Lung (tissue), 11 donors: ENCODE measurements at regions not wholly inside any gene's neighbourhood (a gene's known extent, or its start where the extent isn't known, plus 50 kb on each side); places are given as distances from the start of the nearest gene placed in this dataset.

Experiments
- ATAC-seq: fragments of 200-7000 bp; cut with Tn5 transposase; one replicate; pipeline ENCODE4 v1.9.1; 2020; ENCODE audit warnings: moderate number of reproducible peaks; ENCODE audit not compliant: insufficient read depth, low FRiP score
- DNase-seq, 3 donors: peaks; one replicate each; pipeline ENCODE4 v3.0.0-alpha.2; 2013 to 2017
- H3K27ac ChIP-seq, 2 donors: one replicate each; pipeline ENCODE4 v1.5.1; 2013; ENCODE audit warnings: mild to moderate bottlenecking in 2 of 2, moderate library complexity in 2 of 2, control low read depth in 1 of 2, inconsistent platforms in 1 of 2, low read depth in 1 of 2, low read length in 1 of 2
- H3K27me3 ChIP-seq, 3 donors: one replicate each; pipeline ENCODE4 v1.5.1; 2013; ENCODE audit warnings: low read length in 2 of 3; ENCODE audit not compliant: control insufficient read depth in 3 of 3, insufficient read depth in 3 of 3
- H3K36me3 ChIP-seq, 4 donors: one replicate each; pipeline ENCODE4 v1.5.1; 2013; ENCODE audit warnings: low read length in 4 of 4, mild to moderate bottlenecking in 1 of 4, moderate library complexity in 1 of 4; ENCODE audit not compliant: control insufficient read depth in 4 of 4, insufficient read depth in 4 of 4
- H3K4me1 ChIP-seq, 5 donors: one replicate each; pipeline ENCODE4 v1.5.1; 2013; ENCODE audit warnings: low read length in 5 of 5, mild to moderate bottlenecking in 2 of 5, moderate library complexity in 1 of 5; ENCODE audit not compliant: control insufficient read depth in 5 of 5, insufficient read depth in 5 of 5
- H3K4me3 ChIP-seq: one replicate; pipeline ENCODE4 v1.5.1; 2013; ENCODE audit warnings: mild to moderate bottlenecking, control low read depth, moderate library complexity
- H3K9ac ChIP-seq, 2 donors: one replicate each; pipeline ENCODE4 v1.5.1; 2013; ENCODE audit warnings: low read length in 2 of 2, control low read depth in 1 of 2; ENCODE audit not compliant: insufficient read depth in 1 of 2
- H3K9me3 ChIP-seq, 4 donors: one replicate each; pipeline ENCODE4 v1.5.1; 2013; ENCODE audit warnings: low read length in 3 of 4, mild to moderate bottlenecking in 1 of 4, moderate library complexity in 1 of 4; ENCODE audit not compliant: control insufficient read depth in 4 of 4, insufficient read depth in 3 of 4
- WGBS, 2 donors: extraction: QIAGEN DNeasy Blood & Tissue Kit; methylation state at CpG; one replicate each; pipeline ENCODE4 v1.1.7; 2013; 5-methylcytosine and 5-hydroxymethylcytosine counted together
- TF ChIP-seq, protein P1 (sequence below): IDR thresholded peaks from 2 replicates; pipeline ENCODE4 v1.5.1; 2012; ENCODE audit warnings: mild to moderate bottlenecking; ENCODE audit errors: control extremely low read depth, extremely low read depth
- donor health status: control.
- donor health status: control.
- donor health status: Bipolar disorder and iron deficiency.
- donor health status: healthy.
- donor health status: DM: yes; HTN: yes; CAD: no.

- Histone ChIP-seq H3K4me3 (no peak overlapping the region), H3K9ac (no peak overlapping the region), H3K27me3 (peaks cover 0 to 34% (median 21%) of the 10 kb centered on the region in 3 donors), H3K36me3 (no peaks in the 10 kb centered on the region), H3K27ac (no peak overlapping the region), H3K9me3 (peaks cover 0 to 4% (median 0%) of the 10 kb centered on the region in 4 donors), H3K4me1 (peaks cover 0 to 5% (median 0%) of the 10 kb centered on the region in 5 donors)
- ATAC-seq (no peak), DNase-seq (no peak)
- TF ChIP-seq, protein P1, sequence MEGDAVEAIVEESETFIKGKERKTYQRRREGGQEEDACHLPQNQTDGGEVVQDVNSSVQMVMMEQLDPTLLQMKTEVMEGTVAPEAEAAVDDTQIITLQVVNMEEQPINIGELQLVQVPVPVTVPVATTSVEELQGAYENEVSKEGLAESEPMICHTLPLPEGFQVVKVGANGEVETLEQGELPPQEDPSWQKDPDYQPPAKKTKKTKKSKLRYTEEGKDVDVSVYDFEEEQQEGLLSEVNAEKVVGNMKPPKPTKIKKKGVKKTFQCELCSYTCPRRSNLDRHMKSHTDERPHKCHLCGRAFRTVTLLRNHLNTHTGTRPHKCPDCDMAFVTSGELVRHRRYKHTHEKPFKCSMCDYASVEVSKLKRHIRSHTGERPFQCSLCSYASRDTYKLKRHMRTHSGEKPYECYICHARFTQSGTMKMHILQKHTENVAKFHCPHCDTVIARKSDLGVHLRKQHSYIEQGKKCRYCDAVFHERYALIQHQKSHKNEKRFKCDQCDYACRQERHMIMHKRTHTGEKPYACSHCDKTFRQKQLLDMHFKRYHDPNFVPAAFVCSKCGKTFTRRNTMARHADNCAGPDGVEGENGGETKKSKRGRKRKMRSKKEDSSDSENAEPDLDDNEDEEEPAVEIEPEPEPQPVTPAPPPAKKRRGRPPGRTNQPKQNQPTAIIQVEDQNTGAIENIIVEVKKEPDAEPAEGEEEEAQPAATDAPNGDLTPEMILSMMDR, result no peak
- WGBS, 2 donors, result 71 to 81% methylated on average over 14 of the region's 14 CpGs
Measured at GRCh38 chr7:131945957-131946544, 389.6 kb upstream of the PODXL start.

DNA sequence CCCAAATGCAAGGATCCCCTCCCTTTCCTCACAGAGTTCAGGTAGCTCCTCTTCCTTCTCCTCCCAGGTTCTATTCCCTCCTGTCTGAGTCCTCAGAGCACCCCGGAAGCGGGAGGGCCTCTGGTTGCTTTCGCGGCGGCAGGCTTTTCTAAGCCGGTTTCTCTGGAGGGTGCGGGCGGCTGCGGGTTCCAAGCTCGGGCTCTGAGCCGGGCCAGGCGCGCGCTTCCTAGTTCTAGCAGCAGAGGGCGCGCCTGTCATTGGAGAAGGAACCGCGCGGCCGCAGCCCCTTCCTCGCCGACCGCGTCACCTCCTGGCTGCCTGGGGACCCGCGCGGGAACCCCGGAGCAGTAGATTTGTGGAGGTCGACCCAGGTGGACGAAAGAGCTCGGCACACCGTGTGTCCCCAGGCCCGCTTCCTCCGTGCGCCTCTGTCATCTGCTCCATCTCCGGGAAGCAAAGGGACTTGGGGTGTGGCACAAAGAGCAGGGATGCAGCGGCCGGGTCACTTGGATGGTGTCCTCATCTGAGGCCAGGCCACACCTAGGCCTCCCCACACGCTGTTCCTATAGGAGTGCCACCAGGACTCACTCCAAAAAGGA is 389.0 kb upstream of the PODXL start:
- peaks cover 0 to 4% (median 0%) of the 10 kb centered on the region in 4 donors for H3K9me3 ChIP-seq
- H3K36me3 ChIP-seq, result no peaks in the 10 kb centered on the region
- peaks cover 0 to 5% (median 0%) of the 10 kb centered on the region in 5 donors for H3K4me1 ChIP-seq
- no peak for ATAC-seq
- DNase-seq, result peak; percentile 54 to 62 (median 57)
- no peak overlapping the region for H3K27ac ChIP-seq
- H3K4me3 ChIP-seq, result no peak overlapping the region
- 4 to 6% methylated on average over 38 to 39 of the region's 39 CpGs for WGBS, 2 donors
- H3K27me3 ChIP-seq, result peaks cover 0 to 34% (median 21%) of the 10 kb centered on the region in 3 donors
- H3K9ac ChIP-seq, result no peak overlapping the region
- TF ChIP-seq, protein P1, result peak; percentile 35

GRCh38 chr7:131944556-131945069 is 388.2 kb upstream of the PODXL start:
- no peaks in the 10 kb centered on the region for H3K36me3 ChIP-seq
- no peak overlapping the region for H3K27ac ChIP-seq
- no peak for ATAC-seq
- H3K9ac ChIP-seq, result no peak overlapping the region
- peaks cover 0 to 4% (median 0%) of the 10 kb centered on the region in 4 donors for H3K9me3 ChIP-seq
- H3K27me3 ChIP-seq, result peaks cover 0 to 34% (median 21%) of the 10 kb centered on the region in 3 donors
- TF ChIP-seq, protein P1, result no peak
- H3K4me1 ChIP-seq, result peaks cover 0 to 5% (median 0%) of the 10 kb centered on the region in 5 donors
- no peak for DNase-seq
- WGBS, 2 donors, result 81 to 83% methylated on average over 8 of the region's 8 CpGs
- no peak overlapping the region for H3K4me3 ChIP-seq
